ENCODE measurements at regions not wholly inside any gene's neighbourhood (a gene's known extent, or its start where the extent isn't known, plus 50 kb on each side); places are given as distances from the start of the nearest gene placed in this dataset.

- Histone ChIP-seq H3K9ac (no peak overlapping the region), H3K4me1 (ENCODE audit: low read depth, poor library complexity, severe bottlenecking) (no peaks in the 10 kb centered on the region), H3K27ac (no peak overlapping the region), H3K4me2 (no peak overlapping the region), H3K79me2 (ENCODE audit: insufficient read depth, low read depth) (no peaks in the 10 kb centered on the region), H3K27me3 (ENCODE audit: insufficient read depth, low read depth) (no peaks in the 10 kb centered on the region), H3K36me3 (ENCODE audit: insufficient read depth) (no peaks in the 10 kb centered on the region), H3K4me3 (IDR thresholded peaks at IDR 0.05; ENCODE audit: insufficient read depth, low read depth, low read length) (no peak overlapping the region), H2AFZ (ENCODE audit: low read depth) (no peak overlapping the region), H4K20me1 (ENCODE audit: insufficient read depth) (no peaks in the 10 kb centered on the region)
- TF ChIP-seq, protein P1, sequence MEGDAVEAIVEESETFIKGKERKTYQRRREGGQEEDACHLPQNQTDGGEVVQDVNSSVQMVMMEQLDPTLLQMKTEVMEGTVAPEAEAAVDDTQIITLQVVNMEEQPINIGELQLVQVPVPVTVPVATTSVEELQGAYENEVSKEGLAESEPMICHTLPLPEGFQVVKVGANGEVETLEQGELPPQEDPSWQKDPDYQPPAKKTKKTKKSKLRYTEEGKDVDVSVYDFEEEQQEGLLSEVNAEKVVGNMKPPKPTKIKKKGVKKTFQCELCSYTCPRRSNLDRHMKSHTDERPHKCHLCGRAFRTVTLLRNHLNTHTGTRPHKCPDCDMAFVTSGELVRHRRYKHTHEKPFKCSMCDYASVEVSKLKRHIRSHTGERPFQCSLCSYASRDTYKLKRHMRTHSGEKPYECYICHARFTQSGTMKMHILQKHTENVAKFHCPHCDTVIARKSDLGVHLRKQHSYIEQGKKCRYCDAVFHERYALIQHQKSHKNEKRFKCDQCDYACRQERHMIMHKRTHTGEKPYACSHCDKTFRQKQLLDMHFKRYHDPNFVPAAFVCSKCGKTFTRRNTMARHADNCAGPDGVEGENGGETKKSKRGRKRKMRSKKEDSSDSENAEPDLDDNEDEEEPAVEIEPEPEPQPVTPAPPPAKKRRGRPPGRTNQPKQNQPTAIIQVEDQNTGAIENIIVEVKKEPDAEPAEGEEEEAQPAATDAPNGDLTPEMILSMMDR (conservative IDR thresholded peaks at IDR 0.05; ENCODE audit: low read depth, low read length), result no peak
Observed at GRCh38 chr18:6606411-6607085, 123.0 kb upstream of the ARHGAP28 start.

DNA sequence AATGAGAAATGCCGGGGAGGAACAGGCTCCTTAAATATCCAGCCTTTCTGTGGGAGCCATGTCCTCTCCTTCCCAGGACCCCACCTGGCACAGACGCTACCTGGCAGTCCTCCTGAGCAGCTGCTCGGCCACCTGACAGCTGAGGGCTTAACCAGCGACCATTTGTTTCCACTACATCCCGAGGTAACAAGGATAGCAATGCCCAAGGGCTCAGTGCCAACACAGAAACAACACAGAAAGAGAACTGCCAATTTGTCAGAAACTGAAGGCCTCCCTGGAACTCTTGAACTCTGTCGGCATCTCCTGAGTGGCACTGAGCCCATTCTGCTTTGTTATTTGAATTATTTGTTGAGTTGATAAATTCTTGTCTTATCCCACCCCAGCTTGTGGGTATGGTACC lies 122.2 kb upstream of the ARHGAP28 start:
- Histone ChIP-seq H2AFZ (ENCODE audit: low read depth) (no peak overlapping the region), H3K4me3 (IDR thresholded peaks at IDR 0.05; ENCODE audit: insufficient read depth, low read depth, low read length) (no peak overlapping the region), H3K4me2 (no peak overlapping the region), H3K79me2 (ENCODE audit: insufficient read depth, low read depth) (no peaks in the 10 kb centered on the region), H3K27ac (no peak overlapping the region), H4K20me1 (ENCODE audit: insufficient read depth) (no peaks in the 10 kb centered on the region), H3K36me3 (ENCODE audit: insufficient read depth) (no peaks in the 10 kb centered on the region), H3K4me1 (ENCODE audit: low read depth, poor library complexity, severe bottlenecking) (no peaks in the 10 kb centered on the region), H3K9ac (no peak overlapping the region), H3K27me3 (ENCODE audit: insufficient read depth, low read depth) (no peaks in the 10 kb centered on the region)
- TF ChIP-seq, protein P1 (conservative IDR thresholded peaks at IDR 0.05; ENCODE audit: low read depth, low read length), result no peak

DNA sequence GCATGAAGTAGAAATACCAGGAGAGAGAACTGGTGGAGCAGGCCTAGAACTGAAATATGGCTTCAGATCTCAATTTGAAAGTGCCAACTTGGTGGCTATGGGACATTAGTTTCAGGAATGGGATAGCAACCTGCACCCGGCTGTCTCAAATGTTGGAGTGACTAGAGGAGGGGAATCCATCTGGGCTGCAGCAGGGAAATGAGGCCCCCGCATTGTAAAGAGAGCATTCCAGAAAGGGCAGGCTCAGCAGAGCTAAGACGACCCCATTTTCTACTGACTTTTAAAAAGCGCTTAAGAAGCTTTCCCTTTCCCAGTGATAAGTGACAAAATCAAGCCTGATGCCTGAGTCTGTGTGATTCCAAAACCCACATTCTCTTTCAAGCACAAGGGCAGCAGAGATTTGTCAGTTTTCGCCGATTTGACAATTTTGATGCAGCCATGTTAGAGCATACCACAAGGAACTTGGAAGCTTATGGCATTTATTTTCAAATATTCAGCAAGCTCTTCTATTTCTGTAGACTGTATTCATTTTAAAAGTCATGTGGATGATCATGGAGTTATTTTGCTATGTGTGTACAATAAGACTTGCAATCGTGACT lies 119.8 kb upstream of the ARHGAP28 start:
- H3K4me2 ChIP-seq, result no peak overlapping the region
- no peaks in the 10 kb centered on the region for H3K27me3 ChIP-seq (ENCODE audit: insufficient read depth, low read depth)
- H3K9ac ChIP-seq, result no peak overlapping the region
- no peaks in the 10 kb centered on the region for H3K36me3 ChIP-seq (ENCODE audit: insufficient read depth)
- TF ChIP-seq, protein P1 (conservative IDR thresholded peaks at IDR 0.05; ENCODE audit: low read depth, low read length), result no peak
- no peaks in the 10 kb centered on the region for H3K79me2 ChIP-seq (ENCODE audit: insufficient read depth, low read depth)
- H3K27ac ChIP-seq, result no peak overlapping the region
- no peaks in the 10 kb centered on the region for H4K20me1 ChIP-seq (ENCODE audit: insufficient read depth)
- no peaks in the 10 kb centered on the region for H3K4me1 ChIP-seq (ENCODE audit: low read depth, poor library complexity, severe bottlenecking)
- no peak overlapping the region for H2AFZ ChIP-seq (ENCODE audit: low read depth)
- H3K4me3 ChIP-seq (IDR thresholded peaks at IDR 0.05; ENCODE audit: insufficient read depth, low read depth, low read length), result no peak overlapping the region

GRCh38 chr18:6610466-6610865 lies 119.0 kb upstream of the ARHGAP28 start:
- Histone ChIP-seq H4K20me1 (ENCODE audit: insufficient read depth) (no peaks in the 10 kb centered on the region), H3K36me3 (ENCODE audit: insufficient read depth) (no peaks in the 10 kb centered on the region), H3K4me1 (ENCODE audit: low read depth, poor library complexity, severe bottlenecking) (no peaks in the 10 kb centered on the region), H3K27me3 (ENCODE audit: insufficient read depth, low read depth) (no peaks in the 10 kb centered on the region), H3K79me2 (ENCODE audit: insufficient read depth, low read depth) (no peaks in the 10 kb centered on the region), H3K4me2 (no peak overlapping the region), H3K27ac (no peak overlapping the region), H3K4me3 (IDR thresholded peaks at IDR 0.05; ENCODE audit: insufficient read depth, low read depth, low read length) (no peak overlapping the region), H3K9ac (no peak overlapping the region), H2AFZ (ENCODE audit: low read depth) (no peak overlapping the region)
- TF ChIP-seq, protein P1 (conservative IDR thresholded peaks at IDR 0.05; ENCODE audit: low read depth, low read length), result no peak

All from KMS-11 (cell line).